Mucosa of rectum (tissue), 2 donors: ENCODE measurements at regions not wholly inside any gene's neighbourhood (a gene's known extent, or its start where the extent isn't known, plus 50 kb on each side); places are given as distances from the start of the nearest gene placed in this dataset.
"Not testable (repeated sequence)": the region's sequence is repeated elsewhere in the genome, so short reads cannot be mapped to it uniquely, and the experiment has no call there.

Source experiments
- H3K27ac ChIP-seq, 2 donors: one replicate each; pipeline ENCODE4 v1.7.0; 2013; ENCODE audit warnings: inconsistent platforms in 2 of 2, low read depth in 2 of 2, low read length in 2 of 2
- H3K27me3 ChIP-seq, 2 donors: one replicate each; pipeline ENCODE4 v1.7.0; 2013; ENCODE audit warnings: low read length in 2 of 2; ENCODE audit not compliant: control insufficient read depth in 2 of 2, insufficient read depth in 2 of 2
- H3K36me3 ChIP-seq, 2 donors: one replicate each; pipeline ENCODE4 v1.7.0; 2013; ENCODE audit warnings: low read length in 2 of 2; ENCODE audit not compliant: control insufficient read depth in 2 of 2, insufficient read depth in 2 of 2
- H3K4me1 ChIP-seq, 2 donors: one replicate each; pipeline ENCODE4 v1.7.0; 2013; ENCODE audit warnings: low read length in 2 of 2, mild to moderate bottlenecking in 1 of 2; ENCODE audit not compliant: control insufficient read depth in 2 of 2, insufficient read depth in 2 of 2
- H3K4me3 ChIP-seq, 2 donors: one replicate each; pipeline ENCODE4 v1.7.0; 2013; ENCODE audit warnings: low read length in 2 of 2
- H3K9ac ChIP-seq, 2 donors: one replicate each; pipeline ENCODE4 v1.7.0; 2013; ENCODE audit warnings: low read length in 2 of 2, low read depth in 1 of 2, mild to moderate bottlenecking in 1 of 2
- H3K9me3 ChIP-seq, 2 donors: one replicate each; pipeline ENCODE4 v1.7.0; 2013; ENCODE audit warnings: low read length in 2 of 2; ENCODE audit not compliant: control insufficient read depth in 2 of 2
- donor health status: healthy.
- donor health status: Normal muscosa, but diverticular disease.

DNA sequence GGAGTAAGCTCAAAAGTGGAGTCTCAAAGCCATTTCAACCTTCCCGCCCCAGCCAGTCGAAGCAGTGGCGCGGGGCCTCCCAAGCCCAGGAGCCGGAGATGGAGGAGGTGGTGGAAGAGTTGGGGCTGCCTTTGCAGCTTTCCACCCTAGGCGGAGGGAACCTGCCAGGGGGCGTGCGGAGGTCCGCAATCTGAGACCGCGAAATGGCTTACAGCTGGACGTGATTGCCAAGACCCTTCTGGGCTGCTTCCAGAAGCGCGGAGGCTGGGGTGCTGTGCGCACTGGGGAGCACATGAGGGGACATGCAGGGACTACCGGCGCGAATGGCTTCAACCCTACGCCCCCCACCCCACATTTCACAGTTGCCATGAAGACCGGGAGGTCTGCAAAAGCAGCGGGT lies 86.2 kb downstream of the PRR15 start:
- no peaks in the 10 kb centered on the region for H3K4me1 ChIP-seq
- no peak overlapping the region for H3K27ac ChIP-seq
- H3K36me3 ChIP-seq: no peaks in the 10 kb centered on the region
- H3K4me3 ChIP-seq: no peak overlapping the region
- H3K27me3 ChIP-seq: no peaks in the 10 kb centered on the region
- H3K9me3 ChIP-seq: no peaks in the 10 kb centered on the region
- H3K9ac ChIP-seq: no peak overlapping the region

- no peaks in the 10 kb centered on the region for H3K27me3 ChIP-seq
- no peaks in the 10 kb centered on the region for H3K36me3 ChIP-seq
- H3K9ac ChIP-seq: no peak overlapping the region
- H3K4me3 ChIP-seq: no peak overlapping the region
- no peaks in the 10 kb centered on the region for H3K4me1 ChIP-seq
- H3K27ac ChIP-seq: no peak overlapping the region
- H3K9me3 ChIP-seq: no peaks in the 10 kb centered on the region
Measured at GRCh38 chr7:29651477-29651876, 87.8 kb downstream of the PRR15 start.

DNA sequence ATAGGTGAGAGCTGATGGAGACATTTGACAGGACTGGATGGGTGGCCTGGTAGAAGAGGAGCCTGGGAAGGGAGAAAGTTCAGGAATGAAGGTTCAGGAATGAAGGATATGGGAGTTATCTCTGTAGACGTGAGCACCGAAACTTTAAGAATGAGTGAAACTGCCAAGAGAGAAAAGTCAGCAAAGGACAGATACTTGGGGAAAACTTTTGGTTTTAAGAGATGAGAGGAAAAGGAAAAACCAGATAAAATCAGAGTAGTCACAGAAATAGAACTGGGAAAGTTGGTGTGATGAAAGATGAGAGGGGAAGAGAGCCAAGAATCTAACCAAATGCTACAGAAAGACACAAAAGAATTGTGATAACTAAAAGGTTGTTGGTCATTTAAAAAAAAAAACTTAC lies 88.9 kb downstream of the PRR15 start:
- Histone ChIP-seq H3K27me3 (no peaks in the 10 kb centered on the region), H3K9ac (no peak overlapping the region), H3K36me3 (no peaks in the 10 kb centered on the region), H3K9me3 (no peaks in the 10 kb centered on the region), H3K4me1 (no peaks in the 10 kb centered on the region), H3K4me3 (no peak overlapping the region), H3K27ac (no peak overlapping the region)

GRCh38 chr7:29654340-29654739 lies 90.7 kb downstream of the PRR15 start:
- not testable (repeated sequence) for H3K4me1 ChIP-seq, H3K27me3 ChIP-seq, H3K9ac ChIP-seq, H3K27ac ChIP-seq, H3K36me3 ChIP-seq, H3K4me3 ChIP-seq, H3K9me3 ChIP-seq

DNA sequence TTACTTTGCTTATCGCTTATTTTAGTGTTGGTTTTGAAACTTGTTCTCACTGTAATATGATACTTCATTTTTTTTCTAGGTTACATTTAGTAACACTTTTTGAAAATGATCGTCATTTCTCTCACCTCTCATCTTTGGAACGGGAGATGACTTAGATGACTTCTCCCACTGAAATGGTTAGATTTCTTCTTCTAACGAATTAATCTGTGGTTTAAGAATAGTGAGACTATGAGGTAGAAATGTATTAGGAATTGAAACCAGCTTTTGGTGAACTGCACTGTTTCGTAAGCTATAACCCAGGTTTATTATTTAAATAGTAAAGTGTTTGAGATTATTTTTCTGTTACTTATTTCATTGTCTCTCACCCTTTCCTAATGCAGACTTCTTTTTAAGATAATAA lies 93.7 kb downstream of the PRR15 start:
- H3K27me3 ChIP-seq: no peaks in the 10 kb centered on the region

GRCh38 chr7:29657856-29658255 lies 94.2 kb downstream of the PRR15 start:
- no peak overlapping the region for H3K9ac ChIP-seq
- H3K9me3 ChIP-seq: no peaks in the 10 kb centered on the region

More for the DNA sequence above, 93.7 kb downstream of the PRR15 start:
- H3K27ac ChIP-seq: no peak overlapping the region
- H3K9me3 ChIP-seq: no peaks in the 10 kb centered on the region
- no peak overlapping the region for H3K4me3 ChIP-seq
- no peaks in the 10 kb centered on the region for H3K4me1 ChIP-seq
- H3K9ac ChIP-seq: no peak overlapping the region
- no peaks in the 10 kb centered on the region for H3K36me3 ChIP-seq

DNA sequence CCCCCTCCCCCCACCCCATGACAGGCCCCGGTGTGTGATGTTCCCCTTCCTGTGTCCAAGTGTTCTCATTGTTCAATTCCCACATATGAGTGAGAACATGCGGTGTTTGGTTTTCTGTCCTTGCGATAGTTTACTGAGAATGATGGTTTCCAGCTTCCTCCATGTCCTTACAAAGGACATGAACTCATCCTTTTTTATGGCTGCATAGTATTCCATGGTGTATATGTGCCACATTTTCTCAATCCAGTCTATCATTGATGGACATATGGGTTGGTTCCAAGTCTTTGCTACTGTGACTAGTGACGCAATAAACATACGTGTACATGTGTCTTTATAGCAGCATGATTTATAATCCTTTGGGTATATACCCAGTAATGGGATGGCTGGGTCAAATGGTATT lies 95.6 kb downstream of the PRR15 start:
- H3K9ac ChIP-seq, H3K9me3 ChIP-seq, H3K4me3 ChIP-seq, H3K27ac ChIP-seq, H3K36me3 ChIP-seq, H3K4me1 ChIP-seq, H3K27me3 ChIP-seq: not testable (repeated sequence)

More at GRCh38 chr7:29657856-29658255, 94.2 kb downstream of the PRR15 start:
- no peak overlapping the region for H3K4me3 ChIP-seq
- no peaks in the 10 kb centered on the region for H3K27me3 ChIP-seq
- no peak overlapping the region for H3K27ac ChIP-seq
- H3K36me3 ChIP-seq: no peaks in the 10 kb centered on the region
- no peaks in the 10 kb centered on the region for H3K4me1 ChIP-seq

- not testable (repeated sequence) for H3K9me3 ChIP-seq, H3K27me3 ChIP-seq, H3K4me1 ChIP-seq, H3K27ac ChIP-seq, H3K9ac ChIP-seq, H3K4me3 ChIP-seq, H3K36me3 ChIP-seq
Measured at GRCh38 chr7:29662899-29663298, 99.3 kb downstream of the PRR15 start.

- H3K4me3 ChIP-seq, H3K36me3 ChIP-seq, H3K27ac ChIP-seq, H3K4me1 ChIP-seq, H3K9ac ChIP-seq, H3K27me3 ChIP-seq, H3K9me3 ChIP-seq: not testable (repeated sequence)
Measured at GRCh38 chr7:29664999-29665398, 101.4 kb downstream of the PRR15 start.

DNA sequence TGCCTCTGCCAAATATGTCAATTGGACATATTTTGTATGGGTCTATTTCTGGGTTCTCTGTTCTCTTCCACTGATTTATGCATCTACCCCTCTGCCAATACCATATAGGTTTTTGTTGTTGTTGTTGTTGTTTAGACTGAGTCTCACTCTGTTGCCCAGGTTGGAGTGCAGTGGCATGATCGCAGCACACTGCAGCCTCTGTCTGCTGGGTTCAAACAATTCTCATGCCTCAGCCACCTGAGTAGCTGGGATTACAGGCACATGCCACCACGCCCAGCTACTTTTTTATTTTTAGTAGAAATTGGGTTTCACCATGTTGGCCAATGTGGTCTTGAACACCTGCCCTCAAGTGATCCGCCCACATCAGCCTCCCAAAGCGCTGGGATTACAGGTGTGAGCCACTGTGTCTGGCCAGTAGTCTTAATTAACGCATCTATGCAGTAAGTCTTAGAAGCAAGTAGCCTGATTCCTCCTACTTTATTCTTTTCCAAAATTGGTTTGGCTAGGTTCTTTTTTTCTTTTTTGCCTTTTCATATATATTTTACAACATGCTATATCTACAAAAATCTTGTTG lies 103.5 kb downstream of the PRR15 start:
- H3K27me3 ChIP-seq, H3K27ac ChIP-seq, H3K4me3 ChIP-seq, H3K4me1 ChIP-seq, H3K9ac ChIP-seq, H3K9me3 ChIP-seq, H3K36me3 ChIP-seq: not testable (repeated sequence)

GRCh38 chr7:29671286-29671685 lies 107.7 kb downstream of the PRR15 start:
- H3K27me3 ChIP-seq, H3K4me3 ChIP-seq, H3K36me3 ChIP-seq, H3K9me3 ChIP-seq, H3K27ac ChIP-seq, H3K4me1 ChIP-seq, H3K9ac ChIP-seq: not testable (repeated sequence)
